AG08395 (cell line): ENCODE measurements at regions not wholly inside any gene's neighbourhood (a gene's known extent, or its start where the extent isn't known, plus 50 kb on each side); places are given as distances from the start of the nearest gene placed in this dataset.
A peak's percentile ranks its signal among the peaks of the same experiment; 100 is the strongest.
"Not testable (repeated sequence)": the region's sequence is repeated elsewhere in the genome, so short reads cannot be mapped to it uniquely, and the experiment has no call there.

Experiments
- DNase-seq: peaks from one replicate; pipeline ENCODE4 v3.0.0; 2012; ENCODE audit warnings: mixed read lengths, low spot score

GRCh38 chr2:128414946-128415778 lies 96.5 kb upstream of the HS6ST1 start:
- DNase-seq, result no peak

GRCh38 chr2:128415779-128416061 lies 97.1 kb upstream of the HS6ST1 start:
- no peak for DNase-seq

GRCh38 chr2:128416109-128416785 lies 97.6 kb upstream of the HS6ST1 start:
- DNase-seq, result no peak

- DNase-seq, result no peak
Observed at GRCh38 chr2:128416806-128417205, 98.1 kb upstream of the HS6ST1 start.

GRCh38 chr2:128417264-128417663 lies 98.6 kb upstream of the HS6ST1 start:
- DNase-seq, result not testable (repeated sequence)

- DNase-seq, result no peak
Observed at GRCh38 chr2:128420131-128420530, 101.5 kb upstream of the HS6ST1 start.

GRCh38 chr2:128420776-128421175 lies 102.1 kb upstream of the HS6ST1 start:
- no peak for DNase-seq

- DNase-seq, result no peak
Observed at GRCh38 chr2:128421286-128421685, 102.6 kb upstream of the HS6ST1 start.

GRCh38 chr2:128421861-128422311 lies 103.2 kb upstream of the HS6ST1 start:
- no peak for DNase-seq

GRCh38 chr2:128422571-128422970 lies 103.9 kb upstream of the HS6ST1 start:
- DNase-seq, result peak; percentile 93

GRCh38 chr2:128423788-128424165 lies 105.1 kb upstream of the HS6ST1 start:
- no peak for DNase-seq

- DNase-seq, result peak; percentile 37
Observed at GRCh38 chr2:128424406-128425171, 105.9 kb upstream of the HS6ST1 start.

- DNase-seq, result no peak
Observed at GRCh38 chr2:128425216-128425615, 106.5 kb upstream of the HS6ST1 start.

GRCh38 chr2:128425731-128426620 lies 107.3 kb upstream of the HS6ST1 start:
- DNase-seq, result peak; percentile 53

GRCh38 chr2:128427413-128427755 lies 108.7 kb upstream of the HS6ST1 start:
- DNase-seq, result no peak

- DNase-seq, result no peak
Observed at GRCh38 chr2:128428415-128428814, 109.7 kb upstream of the HS6ST1 start.

GRCh38 chr2:128432423-128432822 lies 113.8 kb upstream of the HS6ST1 start:
- DNase-seq, result no peak

GRCh38 chr2:128433911-128434550 lies 115.4 kb upstream of the HS6ST1 start:
- no peak for DNase-seq

- DNase-seq, result no peak
Observed at GRCh38 chr2:128435576-128436478, 117.2 kb upstream of the HS6ST1 start.

- peak; percentile 52 for DNase-seq
Observed at GRCh38 chr2:128436479-128437203, 118.0 kb upstream of the HS6ST1 start.
